IMR-90 (cell line): ENCODE measurements at regions not wholly inside any gene's neighbourhood (a gene's known extent, or its start where the extent isn't known, plus 50 kb on each side); places are given as distances from the start of the nearest gene placed in this dataset.

ENCODE experiments used
- ATAC-seq: fragments of 200-7000 bp; cut with Tn5 transposase; 2 replicates; pipeline ENCODE4 v1.9.1; 2020; ENCODE audit warnings: low read depth, mild to moderate bottlenecking, moderate library complexity
- BruUV-seq: library from RNA; stranded (reverse); fragments of 400-500 nt; replicated peaks from 2 replicates; lab custom pipeline; 2021; lab: Mats Ljungman, UMichigan
- CTCF ChIA-PET: fragments of 300-600 bp; formaldehyde crosslinking; extraction: SDS; loops from one replicate; lab custom pipeline; 2021; ENCODE audit warnings: antibody characterized with exemption; lab: Yijun Ruan, JAX
- POLR2A ChIA-PET: fragments of 300-600 bp; sonication (Branson Sonifier 250); formaldehyde crosslinking; loops from one replicate; lab custom pipeline; 2022; ENCODE audit warnings: antibody characterized with exemption; ENCODE audit not compliant: unreplicated experiment; lab: Charles Lee
- DNase-seq: peaks from one replicate; pipeline ENCODE4 v3.0.0; 2013
- H2AFZ ChIP-seq: replicated peaks from 2 replicates; pipeline ENCODE3; 2013; ENCODE audit warnings: low read length, mild to moderate bottlenecking; ENCODE audit not compliant: poor library complexity
- H2AK5ac ChIP-seq: 2 replicates; pipeline ENCODE4 v1.6.1; 2013; ENCODE audit warnings: low read depth, low read length, inconsistent platforms
- H2AK9ac ChIP-seq: replicated peaks from 2 replicates; pipeline ENCODE3; 2013; ENCODE audit warnings: mild to moderate bottlenecking, low read depth, low read length, moderate library complexity; ENCODE audit not compliant: poor library complexity
- H2BK120ac ChIP-seq: 2 replicates; pipeline ENCODE4 v1.6.1; 2013; ENCODE audit warnings: low read depth, low read length, inconsistent platforms
- H2BK15ac ChIP-seq: 3 replicates; pipeline ENCODE4 v1.6.1; 2013; ENCODE audit warnings: low read depth, low read length, inconsistent platforms
- H2BK20ac ChIP-seq: 2 replicates; pipeline ENCODE4 v1.6.1; 2013; ENCODE audit warnings: low read depth, mild to moderate bottlenecking, inconsistent platforms, low read length, moderate library complexity
- H2BK5ac ChIP-seq: 2 replicates; pipeline ENCODE4 v1.6.1; 2013; ENCODE audit warnings: mild to moderate bottlenecking, low read depth, low read length, inconsistent platforms; ENCODE audit not compliant: poor library complexity, severe bottlenecking
- H3K14ac ChIP-seq: replicated peaks from 2 replicates; pipeline ENCODE4 v1.6.1; 2013; ENCODE audit warnings: low read depth, low read length, inconsistent platforms
- H3K18ac ChIP-seq: 2 replicates; pipeline ENCODE4 v1.6.1; 2013; ENCODE audit warnings: low read depth, low read length, control low read depth
- H3K23ac ChIP-seq: 2 replicates; pipeline ENCODE4 v1.6.1; 2013; ENCODE audit warnings: low read depth, low read length, inconsistent platforms
- H3K27ac ChIP-seq: 2 replicates; pipeline ENCODE4 v1.5.1; 2013; ENCODE audit warnings: mild to moderate bottlenecking, control low read depth, low read length; ENCODE audit not compliant: insufficient read depth
- H3K27me3 ChIP-seq: 2 replicates; pipeline ENCODE4 v1.6.1; 2013; ENCODE audit warnings: low read length; ENCODE audit not compliant: control insufficient read depth, insufficient read depth
- H3K36me3 ChIP-seq: 2 replicates; pipeline ENCODE4 v1.6.1; 2013; ENCODE audit warnings: low read length, mixed read lengths; ENCODE audit not compliant: control insufficient read depth, insufficient read depth
- H3K4ac ChIP-seq: 2 replicates; pipeline ENCODE4 v1.6.1; 2013; ENCODE audit warnings: low read depth, low read length, inconsistent platforms
- H3K4me1 ChIP-seq: 2 replicates; pipeline ENCODE4 v1.6.1; 2013; ENCODE audit warnings: low read length, mixed read lengths; ENCODE audit not compliant: control insufficient read depth, insufficient read depth
- H3K4me2 ChIP-seq: 2 replicates; pipeline ENCODE4 v1.6.1; 2013; ENCODE audit warnings: low read depth, mild to moderate bottlenecking, control low read depth, low read length, moderate library complexity
- H3K4me3 ChIP-seq: 2 replicates; pipeline ENCODE4 v1.5.1; 2013; ENCODE audit warnings: low read depth, mild to moderate bottlenecking, control low read depth, low read length, moderate library complexity; ENCODE audit not compliant: insufficient read depth
- H3K56ac ChIP-seq: 2 replicates; pipeline ENCODE4 v1.6.1; 2013; ENCODE audit warnings: low read length, inconsistent platforms; ENCODE audit not compliant: insufficient read depth; ENCODE audit errors: extremely low read depth
- H3K79me1 ChIP-seq, 2 experiments: 2 replicates each; pipeline ENCODE4 v1.6.1; 2013; ENCODE audit warnings: low read length in 2 of 2, inconsistent platforms in 1 of 2, low read depth in 1 of 2
- H3K9ac ChIP-seq: 2 replicates; pipeline ENCODE4 v1.6.1; 2013; ENCODE audit warnings: low read depth, low read length, control low read depth
- H3K9me1 ChIP-seq: 2 replicates; pipeline ENCODE4 v1.6.1; 2013; ENCODE audit warnings: low read length, inconsistent platforms; ENCODE audit not compliant: insufficient read depth
- H3K9me3 ChIP-seq: 2 replicates; pipeline ENCODE4 v1.6.1; 2013; ENCODE audit warnings: low read length; ENCODE audit not compliant: control insufficient read depth, insufficient read depth
- H4K20me1 ChIP-seq: 2 replicates; pipeline ENCODE4 v1.6.1; 2013; ENCODE audit warnings: low read length, inconsistent platforms; ENCODE audit not compliant: insufficient read depth
- H4K5ac ChIP-seq: 2 replicates; pipeline ENCODE4 v1.6.1; 2013; ENCODE audit warnings: mild to moderate bottlenecking, low read depth, low read length, control low read depth
- H4K8ac ChIP-seq, 2 experiments: 2 replicates each; pipeline ENCODE4 v1.6.1; 2013; ENCODE audit warnings: low read depth in 2 of 2, low read length in 2 of 2, control low read depth in 1 of 2, inconsistent platforms in 1 of 2
- H4K91ac ChIP-seq: 2 replicates; pipeline ENCODE4 v1.6.1; 2013; ENCODE audit warnings: low read depth, low read length, inconsistent platforms; ENCODE audit not compliant: insufficient read depth
- BHLHE40 ChIP-seq: fragments of 150-350 bp; IDR thresholded peaks from 2 replicates; pipeline ENCODE4 v1.6.1; 2016; ENCODE audit warnings: mild to moderate bottlenecking, low read depth, low read length
- CEBPB ChIP-seq: IDR thresholded peaks from 2 replicates; pipeline ENCODE4 v1.6.1; 2012; ENCODE audit warnings: low read depth, low read length, improper control_type of control experiment
- CHD1 ChIP-seq: IDR thresholded peaks from 2 replicates; pipeline ENCODE4 v1.6.1; 2012; ENCODE audit warnings: low read depth, low read length, improper control_type of control experiment
- FOS ChIP-seq: fragments of 150-350 bp; IDR thresholded peaks from 2 replicates; pipeline ENCODE4 v1.6.1; 2016; ENCODE audit warnings: low read depth, low read length
- MAFK ChIP-seq: IDR thresholded peaks from 2 replicates; pipeline ENCODE4 v1.6.1; 2012; ENCODE audit warnings: low read depth, low read length, improper control_type of control experiment
- MAZ ChIP-seq: IDR thresholded peaks from 2 replicates; pipeline ENCODE4 v1.6.1; 2012; ENCODE audit warnings: low read depth, mild to moderate bottlenecking, low read length, improper control_type of control experiment, moderate library complexity, borderline replicate concordance
- MXI1 ChIP-seq: IDR thresholded peaks from 2 replicates; pipeline ENCODE4 v1.6.1; 2012; ENCODE audit warnings: low read depth, mild to moderate bottlenecking, low read length, moderate library complexity, borderline replicate concordance
- NFE2L2 ChIP-seq: fragments of 150-350 bp; IDR thresholded peaks from 2 replicates; pipeline ENCODE4 v1.6.1; 2016; ENCODE audit warnings: low read depth, mild to moderate bottlenecking, low read length
- POLR2A ChIP-seq: IDR thresholded peaks from 2 replicates; pipeline ENCODE4 v1.6.1; 2012; ENCODE audit warnings: mild to moderate bottlenecking, low read depth, low read length
- RAD21 ChIP-seq: IDR thresholded peaks from 2 replicates; pipeline ENCODE4 v1.6.1; 2012; ENCODE audit warnings: low read length, improper control_type of control experiment
- RCOR1 ChIP-seq: IDR thresholded peaks from 2 replicates; pipeline ENCODE4 v1.6.1; 2012; ENCODE audit warnings: mild to moderate bottlenecking, low read length, improper control_type of control experiment; ENCODE audit not compliant: insufficient replicate concordance
- RFX5 ChIP-seq: IDR thresholded peaks from 2 replicates; pipeline ENCODE4 v1.8.0; 2012; ENCODE audit warnings: low read depth, mild to moderate bottlenecking, low read length, moderate library complexity
- SMC3 ChIP-seq: fragments of 150-350 bp; IDR thresholded peaks from 2 replicates; pipeline ENCODE4 v1.6.1; 2016; ENCODE audit warnings: low read depth, mild to moderate bottlenecking, antibody characterized with exemption, low read length, moderate library complexity
- WGBS, 2 experiments: methylation state at CpG; one replicate each; pipeline versions ENCODE4 v1.1.5 to v1.1.7; 2013; ENCODE audit warnings: missing lambda C conversion rate in 2 of 2; ENCODE audit not compliant: insufficient read length in 1 of 2; ENCODE audit errors: extremely low coverage in 2 of 2; 5-methylcytosine and 5-hydroxymethylcytosine counted together
- dilution Hi-C: fragments of 300-500 bp; cut with HindIII; formaldehyde crosslinking; loops from one replicate; pipeline ENCODE4 v1.14.3; 2018; ENCODE audit warnings: low sequenced_read_pairs; ENCODE audit not compliant: unreplicated experiment
- in situ Hi-C: fragments of 300-500 bp; cut with MboI; formaldehyde crosslinking; loops from 3 replicates; pipeline ENCODE4 v1.14.3; 2019; ENCODE audit warnings: low sequenced_read_pairs, inconsistent platforms, mixed read lengths
- intact Hi-C: fragments of 100-400 bp; cut with micrococcal nuclease; formaldehyde crosslinking; loops from 2 replicates; pipeline ENCODE4 v1.10.0; 2022
- TF ChIP-seq, protein P1 (sequence below): fragments of 150-350 bp; IDR thresholded peaks from 2 replicates; pipeline ENCODE4 v1.6.1; 2016; ENCODE audit warnings: low read depth, mild to moderate bottlenecking, low read length, moderate library complexity, borderline replicate concordance
- TF ChIP-seq, protein P2 (sequence below): fragments of 150-350 bp; IDR thresholded peaks from 2 replicates; pipeline ENCODE4 v1.6.1; 2017; ENCODE audit warnings: mild to moderate bottlenecking, antibody characterized with exemption, low read length, low read depth
- TF ChIP-seq, protein P3 (sequence below): conservative IDR thresholded peaks from 2 replicates; pipeline ENCODE4 v1.5.1; 2012; ENCODE audit warnings: mild to moderate bottlenecking, low read depth, low read length, improper control_type of control experiment

DNA sequence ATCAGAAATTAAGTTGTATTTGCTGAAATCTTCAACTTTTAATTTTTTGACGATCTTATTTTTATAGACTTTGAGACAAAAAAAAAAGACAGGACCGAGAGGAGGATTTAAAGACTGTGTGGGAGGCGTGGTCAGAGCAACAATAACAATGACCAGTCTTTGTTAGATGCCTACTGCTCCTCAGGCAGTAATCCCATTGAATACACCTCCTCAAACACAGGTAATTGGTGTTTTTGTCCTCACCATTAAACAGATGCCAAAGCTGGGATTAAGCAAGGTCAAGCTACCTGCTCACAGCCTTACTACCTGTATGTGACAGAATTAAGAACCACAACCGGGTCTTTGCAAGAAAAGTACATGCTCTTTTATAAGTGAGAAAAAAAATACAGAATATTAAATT lies 233.3 kb upstream of the GRAMD2B start:
- ChIA-PET POLR2A (no interaction called here), CTCF (no interaction called here)
- no peak overlapping the region for H4K5ac ChIP-seq
- dilution Hi-C loops: no loop called here
- no peak overlapping the region for H3K56ac ChIP-seq
- H3K9me1 ChIP-seq: no peaks in the 10 kb centered on the region
- H3K4me2 ChIP-seq: no peak overlapping the region
- no peak for ATAC-seq
- H3K27ac ChIP-seq: no peak overlapping the region
- H2AK5ac ChIP-seq: no peak overlapping the region
- no peaks in the 10 kb centered on the region for H3K36me3 ChIP-seq
- in situ Hi-C loops: no loop called here
- H2BK5ac ChIP-seq: no peak overlapping the region
- no peak for TF ChIP-seq POLR2A
- TF ChIP-seq RFX5: no peak
- TF ChIP-seq, protein P1, sequence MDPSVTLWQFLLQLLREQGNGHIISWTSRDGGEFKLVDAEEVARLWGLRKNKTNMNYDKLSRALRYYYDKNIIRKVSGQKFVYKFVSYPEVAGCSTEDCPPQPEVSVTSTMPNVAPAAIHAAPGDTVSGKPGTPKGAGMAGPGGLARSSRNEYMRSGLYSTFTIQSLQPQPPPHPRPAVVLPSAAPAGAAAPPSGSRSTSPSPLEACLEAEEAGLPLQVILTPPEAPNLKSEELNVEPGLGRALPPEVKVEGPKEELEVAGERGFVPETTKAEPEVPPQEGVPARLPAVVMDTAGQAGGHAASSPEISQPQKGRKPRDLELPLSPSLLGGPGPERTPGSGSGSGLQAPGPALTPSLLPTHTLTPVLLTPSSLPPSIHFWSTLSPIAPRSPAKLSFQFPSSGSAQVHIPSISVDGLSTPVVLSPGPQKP: no peak
- no peak for TF ChIP-seq RAD21
- no peak for TF ChIP-seq NFE2L2
- no peak for TF ChIP-seq CEBPB
- no peak for TF ChIP-seq SMC3
- TF ChIP-seq CHD1: no peak
- no peak for TF ChIP-seq MAFK
- TF ChIP-seq, protein P2, sequence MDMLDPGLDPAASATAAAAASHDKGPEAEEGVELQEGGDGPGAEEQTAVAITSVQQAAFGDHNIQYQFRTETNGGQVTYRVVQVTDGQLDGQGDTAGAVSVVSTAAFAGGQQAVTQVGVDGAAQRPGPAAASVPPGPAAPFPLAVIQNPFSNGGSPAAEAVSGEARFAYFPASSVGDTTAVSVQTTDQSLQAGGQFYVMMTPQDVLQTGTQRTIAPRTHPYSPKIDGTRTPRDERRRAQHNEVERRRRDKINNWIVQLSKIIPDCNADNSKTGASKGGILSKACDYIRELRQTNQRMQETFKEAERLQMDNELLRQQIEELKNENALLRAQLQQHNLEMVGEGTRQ: no peak
- no peak for TF ChIP-seq MAZ
- no peak for TF ChIP-seq MXI1
- no peak for TF ChIP-seq RCOR1
- TF ChIP-seq, protein P3, sequence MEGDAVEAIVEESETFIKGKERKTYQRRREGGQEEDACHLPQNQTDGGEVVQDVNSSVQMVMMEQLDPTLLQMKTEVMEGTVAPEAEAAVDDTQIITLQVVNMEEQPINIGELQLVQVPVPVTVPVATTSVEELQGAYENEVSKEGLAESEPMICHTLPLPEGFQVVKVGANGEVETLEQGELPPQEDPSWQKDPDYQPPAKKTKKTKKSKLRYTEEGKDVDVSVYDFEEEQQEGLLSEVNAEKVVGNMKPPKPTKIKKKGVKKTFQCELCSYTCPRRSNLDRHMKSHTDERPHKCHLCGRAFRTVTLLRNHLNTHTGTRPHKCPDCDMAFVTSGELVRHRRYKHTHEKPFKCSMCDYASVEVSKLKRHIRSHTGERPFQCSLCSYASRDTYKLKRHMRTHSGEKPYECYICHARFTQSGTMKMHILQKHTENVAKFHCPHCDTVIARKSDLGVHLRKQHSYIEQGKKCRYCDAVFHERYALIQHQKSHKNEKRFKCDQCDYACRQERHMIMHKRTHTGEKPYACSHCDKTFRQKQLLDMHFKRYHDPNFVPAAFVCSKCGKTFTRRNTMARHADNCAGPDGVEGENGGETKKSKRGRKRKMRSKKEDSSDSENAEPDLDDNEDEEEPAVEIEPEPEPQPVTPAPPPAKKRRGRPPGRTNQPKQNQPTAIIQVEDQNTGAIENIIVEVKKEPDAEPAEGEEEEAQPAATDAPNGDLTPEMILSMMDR: no peak
- TF ChIP-seq FOS: no peak
- no peak for TF ChIP-seq BHLHE40
- intact Hi-C loops: no loop called here
- H3K4me3 ChIP-seq: no peak overlapping the region
- no peak overlapping the region for H4K91ac ChIP-seq
- no peaks in the 10 kb centered on the region for H4K20me1 ChIP-seq
- H3K9me3 ChIP-seq: no peaks in the 10 kb centered on the region
- H3K27me3 ChIP-seq: no peaks in the 10 kb centered on the region
- no peak for DNase-seq
- H2BK120ac ChIP-seq: no peak overlapping the region
- no peak overlapping the region for H3K4ac ChIP-seq
- H2BK20ac ChIP-seq: no peak overlapping the region
- no peak overlapping the region for H2AFZ ChIP-seq
- no peak overlapping the region for H3K14ac ChIP-seq
- no CpG with 5 or more reads among the region's 4 CpGs for WGBS, 2 experiments
- BruUV-seq: no TSS peak
- H3K9ac ChIP-seq: no peak overlapping the region
- no peaks in the 10 kb centered on the region for H3K79me1 ChIP-seq
- H2AK9ac ChIP-seq: no peak overlapping the region
- no peaks in the 10 kb centered on the region for H3K4me1 ChIP-seq
- no peak overlapping the region for H3K23ac ChIP-seq
- H4K8ac ChIP-seq: no peak overlapping the region
- H3K18ac ChIP-seq: no peak overlapping the region
- no peak overlapping the region for H2BK15ac ChIP-seq
